ENCODE measurements at regions not wholly inside any gene's neighbourhood (a gene's known extent, or its start where the extent isn't known, plus 50 kb on each side); places are given as distances from the start of the nearest gene placed in this dataset.
A peak's percentile ranks its signal among the peaks of the same experiment; 100 is the strongest.

- CTCF ChIA-PET: no interaction called here
- POLR2A ChIA-PET: no interaction called here
Observed at GRCh38 chr10:21463436-21463835, 62.0 kb downstream of the SKIDA1 start.

GRCh38 chr10:21458126-21458871, 67.2 kb downstream of the SKIDA1 start:
- CTCF ChIA-PET: interaction anchor here (1.0 to 1.3 kb wide), 3 partner anchors 9 to 115 kb away, joined by 3 to 4 read pairs (median 3); no protein-coding TSS in a partner anchor
- TF ChIP-seq, protein P1, sequence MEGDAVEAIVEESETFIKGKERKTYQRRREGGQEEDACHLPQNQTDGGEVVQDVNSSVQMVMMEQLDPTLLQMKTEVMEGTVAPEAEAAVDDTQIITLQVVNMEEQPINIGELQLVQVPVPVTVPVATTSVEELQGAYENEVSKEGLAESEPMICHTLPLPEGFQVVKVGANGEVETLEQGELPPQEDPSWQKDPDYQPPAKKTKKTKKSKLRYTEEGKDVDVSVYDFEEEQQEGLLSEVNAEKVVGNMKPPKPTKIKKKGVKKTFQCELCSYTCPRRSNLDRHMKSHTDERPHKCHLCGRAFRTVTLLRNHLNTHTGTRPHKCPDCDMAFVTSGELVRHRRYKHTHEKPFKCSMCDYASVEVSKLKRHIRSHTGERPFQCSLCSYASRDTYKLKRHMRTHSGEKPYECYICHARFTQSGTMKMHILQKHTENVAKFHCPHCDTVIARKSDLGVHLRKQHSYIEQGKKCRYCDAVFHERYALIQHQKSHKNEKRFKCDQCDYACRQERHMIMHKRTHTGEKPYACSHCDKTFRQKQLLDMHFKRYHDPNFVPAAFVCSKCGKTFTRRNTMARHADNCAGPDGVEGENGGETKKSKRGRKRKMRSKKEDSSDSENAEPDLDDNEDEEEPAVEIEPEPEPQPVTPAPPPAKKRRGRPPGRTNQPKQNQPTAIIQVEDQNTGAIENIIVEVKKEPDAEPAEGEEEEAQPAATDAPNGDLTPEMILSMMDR (IDR thresholded peaks at IDR 0.05; ENCODE audit: control extremely low read depth, extremely low read depth, low read depth, missing control alignments): no peak
- POLR2A ChIA-PET: interaction anchor here (0.6 kb wide), 1 partner anchor 318 kb away, joined by 4 read pairs; no protein-coding TSS in a partner anchor
- DNase-seq (ENCODE audit: extremely low spot score): no peak

More at GRCh38 chr10:21463436-21463835, 62.0 kb downstream of the SKIDA1 start:
- DNase-seq (ENCODE audit: extremely low spot score): no peak
- TF ChIP-seq, protein P1 (IDR thresholded peaks at IDR 0.05; ENCODE audit: control extremely low read depth, extremely low read depth, low read depth, missing control alignments): no peak

- TF ChIP-seq, protein P1 (IDR thresholded peaks at IDR 0.05; ENCODE audit: control extremely low read depth, extremely low read depth, low read depth, missing control alignments): no peak
- ChIA-PET POLR2A (no interaction called here), CTCF (no interaction called here)
- DNase-seq (ENCODE audit: extremely low spot score): no peak
Observed at GRCh38 chr10:21456160-21456559, 69.3 kb downstream of the SKIDA1 start.

GRCh38 chr10:21452203-21452602, 73.3 kb downstream of the SKIDA1 start:
- DNase-seq (ENCODE audit: extremely low spot score): no peak
- CTCF ChIA-PET: no interaction called here
- POLR2A ChIA-PET: no interaction called here
- TF ChIP-seq, protein P1 (IDR thresholded peaks at IDR 0.05; ENCODE audit: control extremely low read depth, extremely low read depth, low read depth, missing control alignments): no peak

GRCh38 chr10:21449288-21449966, 76.1 kb downstream of the SKIDA1 start:
- POLR2A ChIA-PET: no interaction called here
- TF ChIP-seq, protein P1 (IDR thresholded peaks at IDR 0.05; ENCODE audit: control extremely low read depth, extremely low read depth, low read depth, missing control alignments): no peak
- CTCF ChIA-PET: interaction anchor here (1.0 to 1.5 kb wide), 2 partner anchors 22 to 118 kb away, joined by 3 read pairs; no protein-coding TSS in a partner anchor
- DNase-seq (ENCODE audit: extremely low spot score): peak; percentile 27

GRCh38 chr10:21445163-21445562, 80.3 kb downstream of the SKIDA1 start:
- TF ChIP-seq, protein P1 (IDR thresholded peaks at IDR 0.05; ENCODE audit: control extremely low read depth, extremely low read depth, low read depth, missing control alignments): no peak
- no peak for DNase-seq (ENCODE audit: extremely low spot score)
- ChIA-PET POLR2A (no interaction called here), CTCF (interaction anchor here (1.0 to 1.3 kb wide), 2 partner anchors 8 to 13 kb away, joined by 3 read pairs; no protein-coding TSS in a partner anchor)

Measured in GM10248 (cell line).